ENCODE measurements at regions not wholly inside any gene's neighbourhood (a gene's known extent, or its start where the extent isn't known, plus 50 kb on each side); places are given as distances from the start of the nearest gene placed in this dataset.

- TF ChIP-seq SMARCB1 (IDR thresholded peaks at IDR 0.05; ENCODE audit: insufficient read length, low read depth) (no peak), NCOA1 (IDR thresholded peaks at IDR 0.05; ENCODE audit: low read depth) (no peak), NUFIP1 (IDR thresholded peaks at IDR 0.05; ENCODE audit: partially characterized antibody) (no peak), ATF7 (IDR thresholded peaks at IDR 0.05) (no peak), NCOA2 (IDR thresholded peaks at IDR 0.05; ENCODE audit: partially characterized antibody in 2 of 2) (no peak), RFX7 (CRISPR knock-in tag; IDR thresholded peaks at IDR 0.05) (no peak), YY1 (IDR thresholded peaks at IDR 0.05; ENCODE audit: borderline replicate concordance in 1 of 3, control insufficient read depth in 1 of 3, extremely low read depth in 1 of 3, insufficient read depth in 3 of 3, insufficient read length in 1 of 3, insufficient replicate concordance in 2 of 3, low read depth in 1 of 3, low read length in 2 of 3) (no peak)
These were observed 220.6 kb downstream of the PTGER3 start (continued) for GRCh38 chr1:70827030-70827429.

GRCh38 chr1:70828177-70828576 lies 219.4 kb downstream of the PTGER3 start:
- DNase-seq (ENCODE audit: extremely low read depth in 1 of 4, low spot score in 3 of 4) (no peak), FAIRE-seq (no peak), ATAC-seq (no peak)
- BruUV-seq (replicated peaks): no TSS peak
- Histone ChIP-seq H4K20me1 (replicated peaks; ENCODE audit: control insufficient read depth, insufficient read depth, low read length) (no peaks in the 10 kb centered on the region), H3K9ac (ENCODE audit: insufficient read depth in 1 of 2, low read depth in 2 of 2, low read length in 2 of 2) (no peak overlapping the region), H3K4me3 (no peak overlapping the region), H3K4me2 (ENCODE audit: insufficient read depth, low read length) (no peak overlapping the region), H3K79me2 (ENCODE audit: control insufficient read depth, insufficient read depth, low read length) (no peaks in the 10 kb centered on the region), H3K27ac (ENCODE audit: extremely low read depth, low read depth, low read length) (no peak overlapping the region), H2AFZ (ENCODE audit: low read depth, low read length) (no peak overlapping the region), H3K9me1 (ENCODE audit: control insufficient read depth, insufficient read depth, low read length) (no peaks in the 10 kb centered on the region), H3K27me3 (ENCODE audit: control insufficient read depth in 2 of 2, insufficient read depth in 2 of 2, low read length in 2 of 2) (no peaks in the 10 kb centered on the region), H3K36me3 (ENCODE audit: control insufficient read depth, insufficient read depth, low read length) (no peaks in the 10 kb centered on the region), H3K4me1 (replicated peaks in 1 of 2; ENCODE audit: control insufficient read depth in 2 of 2, insufficient read depth in 2 of 2, low read length in 2 of 2) (no peaks in the 10 kb centered on the region), H3K9me3 (replicated peaks; ENCODE audit: control insufficient read depth, insufficient read depth, low read depth, low read length) (no peaks in the 10 kb centered on the region; the same call in 1 of the 2 replicates)
- intact Hi-C loops (cut with micrococcal nuclease) (no loop called here), in situ Hi-C loops (cut with MboI) (no loop called here)
- WGBS (ENCODE audit: insufficient coverage, low coverage, missing lambda C conversion rate): 43% methylated on average over 1 of the region's 1 CpG
- ChIA-PET POLR2A (no interaction called here), CTCF (ENCODE audit: low intra/inter-chr PET ratio) (no interaction called here)
- no peak for TF ChIP-seq NR4A1 (CRISPR knock-in tag; IDR thresholded peaks at IDR 0.05)
- TF ChIP-seq NR4A1 (tag; IDR thresholded peaks at IDR 0.05): no peak
- TF ChIP-seq ZNF143 (CRISPR knock-in tag; IDR thresholded peaks at IDR 0.05): no peak
- no peak for TF ChIP-seq ZBTB9 (CRISPR knock-in tag; IDR thresholded peaks at IDR 0.05)
- TF ChIP-seq KHSRP (IDR thresholded peaks at IDR 0.05): no peak
- no peak for TF ChIP-seq LEF1 (IDR thresholded peaks at IDR 0.05)
- no peak for TF ChIP-seq CBX3 (IDR thresholded peaks at IDR 0.05; ENCODE audit: borderline replicate concordance in 1 of 2, low read length in 2 of 2)
- no peak for TF ChIP-seq MXI1 (IDR thresholded peaks at IDR 0.05; ENCODE audit: low read depth, low read length)
- TF ChIP-seq, protein P1, sequence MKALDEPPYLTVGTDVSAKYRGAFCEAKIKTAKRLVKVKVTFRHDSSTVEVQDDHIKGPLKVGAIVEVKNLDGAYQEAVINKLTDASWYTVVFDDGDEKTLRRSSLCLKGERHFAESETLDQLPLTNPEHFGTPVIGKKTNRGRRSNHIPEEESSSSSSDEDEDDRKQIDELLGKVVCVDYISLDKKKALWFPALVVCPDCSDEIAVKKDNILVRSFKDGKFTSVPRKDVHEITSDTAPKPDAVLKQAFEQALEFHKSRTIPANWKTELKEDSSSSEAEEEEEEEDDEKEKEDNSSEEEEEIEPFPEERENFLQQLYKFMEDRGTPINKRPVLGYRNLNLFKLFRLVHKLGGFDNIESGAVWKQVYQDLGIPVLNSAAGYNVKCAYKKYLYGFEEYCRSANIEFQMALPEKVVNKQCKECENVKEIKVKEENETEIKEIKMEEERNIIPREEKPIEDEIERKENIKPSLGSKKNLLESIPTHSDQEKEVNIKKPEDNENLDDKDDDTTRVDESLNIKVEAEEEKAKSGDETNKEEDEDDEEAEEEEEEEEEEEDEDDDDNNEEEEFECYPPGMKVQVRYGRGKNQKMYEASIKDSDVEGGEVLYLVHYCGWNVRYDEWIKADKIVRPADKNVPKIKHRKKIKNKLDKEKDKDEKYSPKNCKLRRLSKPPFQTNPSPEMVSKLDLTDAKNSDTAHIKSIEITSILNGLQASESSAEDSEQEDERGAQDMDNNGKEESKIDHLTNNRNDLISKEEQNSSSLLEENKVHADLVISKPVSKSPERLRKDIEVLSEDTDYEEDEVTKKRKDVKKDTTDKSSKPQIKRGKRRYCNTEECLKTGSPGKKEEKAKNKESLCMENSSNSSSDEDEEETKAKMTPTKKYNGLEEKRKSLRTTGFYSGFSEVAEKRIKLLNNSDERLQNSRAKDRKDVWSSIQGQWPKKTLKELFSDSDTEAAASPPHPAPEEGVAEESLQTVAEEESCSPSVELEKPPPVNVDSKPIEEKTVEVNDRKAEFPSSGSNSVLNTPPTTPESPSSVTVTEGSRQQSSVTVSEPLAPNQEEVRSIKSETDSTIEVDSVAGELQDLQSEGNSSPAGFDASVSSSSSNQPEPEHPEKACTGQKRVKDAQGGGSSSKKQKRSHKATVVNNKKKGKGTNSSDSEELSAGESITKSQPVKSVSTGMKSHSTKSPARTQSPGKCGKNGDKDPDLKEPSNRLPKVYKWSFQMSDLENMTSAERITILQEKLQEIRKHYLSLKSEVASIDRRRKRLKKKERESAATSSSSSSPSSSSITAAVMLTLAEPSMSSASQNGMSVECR (CRISPR knock-in tag; IDR thresholded peaks at IDR 0.05): no peak
- TF ChIP-seq, protein P2, sequence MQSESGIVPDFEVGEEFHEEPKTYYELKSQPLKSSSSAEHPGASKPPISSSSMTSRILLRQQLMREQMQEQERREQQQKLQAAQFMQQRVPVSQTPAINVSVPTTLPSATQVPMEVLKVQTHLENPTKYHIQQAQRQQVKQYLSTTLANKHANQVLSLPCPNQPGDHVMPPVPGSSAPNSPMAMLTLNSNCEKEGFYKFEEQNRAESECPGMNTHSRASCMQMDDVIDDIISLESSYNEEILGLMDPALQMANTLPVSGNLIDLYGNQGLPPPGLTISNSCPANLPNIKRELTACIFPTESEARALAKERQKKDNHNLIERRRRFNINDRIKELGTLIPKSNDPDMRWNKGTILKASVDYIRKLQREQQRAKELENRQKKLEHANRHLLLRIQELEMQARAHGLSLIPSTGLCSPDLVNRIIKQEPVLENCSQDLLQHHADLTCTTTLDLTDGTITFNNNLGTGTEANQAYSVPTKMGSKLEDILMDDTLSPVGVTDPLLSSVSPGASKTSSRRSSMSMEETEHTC (IDR thresholded peaks at IDR 0.05): no peak

Measured in K562 (cell line).